Endothelial cell of umbilical vein (primary cell): ENCODE measurements at regions not wholly inside any gene's neighbourhood (a gene's known extent, or its start where the extent isn't known, plus 50 kb on each side); places are given as distances from the start of the nearest gene placed in this dataset.
"Not testable (repeated sequence)": the region's sequence is repeated elsewhere in the genome, so short reads cannot be mapped to it uniquely, and the experiment has no call there.

Experiments used
- BruUV-seq: library from RNA; stranded (reverse); fragments of 400-500 nt; replicated peaks from 2 replicates; lab custom pipeline; 2021; lab: Mats Ljungman, UMichigan
- CTCF ChIA-PET: fragments of 300-600, 350-600 bp; sonication (Branson Sonifier 250); formaldehyde crosslinking; loops from one replicate; lab custom pipeline; 2021; ENCODE audit warnings: antibody characterized with exemption, inconsistent platforms; lab: Charles Lee
- POLR2A ChIA-PET: fragments of 300-600, 350-600 bp; sonication (Branson Sonifier 250); formaldehyde crosslinking; loops from one replicate; lab custom pipeline; 2021; ENCODE audit warnings: antibody characterized with exemption, inconsistent platforms; lab: Charles Lee
- DNase-seq: peaks from one replicate; pipeline ENCODE4 v3.0.0-alpha.2; 2011; ENCODE audit warnings: low read depth, low spot score
- FAIRE-seq: peaks from 2 replicates; lab custom pipeline; 2011; peaks lifted over from hg19 to GRCh38; lab: Jason Lieb, UNC
- H2AFZ ChIP-seq: 2 replicates; pipeline ENCODE4 v1.6.0; 2012; ENCODE audit warnings: low read depth, low read length, control low read depth, inconsistent platforms
- H3K27ac ChIP-seq: 2 replicates; pipeline ENCODE4 v1.5.1; 2011; ENCODE audit warnings: low read depth, mild to moderate bottlenecking, control low read depth, low read length, moderate library complexity; ENCODE audit not compliant: insufficient read depth
- H3K27me3 ChIP-seq, 2 experiments: 2 replicates each; pipeline versions ENCODE4 v1.6.0 to v1.6.1; 2011; ENCODE audit warnings: low read length in 2 of 2, mixed read lengths in 1 of 2; ENCODE audit not compliant: control insufficient read depth in 2 of 2, insufficient read depth in 2 of 2
- H3K36me3 ChIP-seq, 2 experiments: 2 replicates in 1 of 2; 3 replicates in 1 of 2; pipeline ENCODE4 v1.5.1; 2011; ENCODE audit warnings: low read length in 2 of 2, mild to moderate bottlenecking in 1 of 2, moderate library complexity in 1 of 2; ENCODE audit not compliant: control insufficient read depth in 2 of 2, insufficient read depth in 2 of 2; ENCODE audit errors: extremely low read depth in 1 of 2
- H3K4me1 ChIP-seq: 3 replicates; pipeline ENCODE4 v1.5.1; 2011; ENCODE audit warnings: mild to moderate bottlenecking, low read length; ENCODE audit not compliant: control insufficient read depth, insufficient read depth; ENCODE audit errors: extremely low read depth
- H3K4me2 ChIP-seq: 2 replicates; pipeline ENCODE4 v1.6.1; 2011; ENCODE audit warnings: low read length, control low read depth, mixed read lengths; ENCODE audit not compliant: insufficient read depth
- H3K4me3 ChIP-seq, 3 experiments: fragments of 200-600 bp in 1 of 3; sonication (generic), shearing (Covaris generic) in 1 of 3; replicated peaks in 1 of 3; 2 replicates each; pipeline ENCODE4 v1.5.1; 2011 to 2016; ENCODE audit warnings: control low read depth in 3 of 3, low read length in 3 of 3, mild to moderate bottlenecking in 2 of 3, inconsistent platforms in 1 of 3, low read depth in 1 of 3, moderate library complexity in 1 of 3; ENCODE audit not compliant: insufficient read depth in 1 of 3
- H3K79me2 ChIP-seq: 2 replicates; pipeline ENCODE4 v1.6.0; 2012; ENCODE audit warnings: low read length, inconsistent platforms; ENCODE audit not compliant: control insufficient read depth, insufficient read depth
- H3K9ac ChIP-seq: replicated peaks from 2 replicates; pipeline ENCODE3; 2011; ENCODE audit warnings: low read length, control low read depth; ENCODE audit not compliant: insufficient read depth; ENCODE audit errors: extremely low read depth
- H3K9me1 ChIP-seq: replicated peaks from 3 replicates; pipeline ENCODE4 v1.6.0; 2011; ENCODE audit warnings: mild to moderate bottlenecking, low read length; ENCODE audit not compliant: control insufficient read depth, insufficient read depth; ENCODE audit errors: extremely low read depth
- H3K9me3 ChIP-seq: replicated peaks from 2 replicates; pipeline ENCODE4 v1.5.1; 2012; ENCODE audit warnings: low read length, inconsistent platforms; ENCODE audit not compliant: control insufficient read depth, insufficient read depth
- H4K20me1 ChIP-seq: replicated peaks from 2 replicates; pipeline ENCODE3; 2011; ENCODE audit warnings: mild to moderate bottlenecking, low read length; ENCODE audit not compliant: control insufficient read depth, insufficient read depth; ENCODE audit errors: extremely low read depth
- CTCF ChIP-seq, 2 donors: IDR thresholded peaks; 1 replicate in 1 of 2; 2 replicates in 1 of 2; pipeline ENCODE4 v1.5.1; 2011; ENCODE audit warnings: low read length in 2 of 2, mild to moderate bottlenecking in 2 of 2, moderate library complexity in 2 of 2, control low read depth in 1 of 2, inconsistent platforms in 1 of 2, low read depth in 1 of 2; ENCODE audit not compliant: insufficient read depth in 1 of 2; ENCODE audit errors: extremely low read depth in 1 of 2
- EZH2 ChIP-seq: IDR thresholded peaks from 2 replicates; pipeline ENCODE4 v1.6.1; 2012; ENCODE audit warnings: borderline replicate concordance, low read depth, mild to moderate bottlenecking, moderate library complexity, low read length, inconsistent platforms; ENCODE audit not compliant: severe bottlenecking
- FOS ChIP-seq: IDR thresholded peaks from 2 replicates; pipeline ENCODE4 v1.6.1; 2011; ENCODE audit warnings: mild to moderate bottlenecking, low read length, moderate library complexity, borderline replicate concordance; ENCODE audit not compliant: insufficient read depth
- GATA2 ChIP-seq: IDR thresholded peaks from 2 replicates; pipeline ENCODE4 v1.7.0; 2011; ENCODE audit warnings: low read depth, mild to moderate bottlenecking, moderate library complexity, mixed read lengths, low read length; ENCODE audit not compliant: insufficient read length, insufficient read depth
- JUN ChIP-seq: IDR thresholded peaks from 2 replicates; pipeline ENCODE4 v1.6.1; 2011; ENCODE audit warnings: borderline replicate concordance, low read depth; ENCODE audit not compliant: insufficient read length, insufficient read depth
- MAX ChIP-seq: IDR thresholded peaks from 2 replicates; pipeline ENCODE4 v1.6.1; 2011; ENCODE audit not compliant: insufficient read depth, insufficient read length
- MYC ChIP-seq: IDR thresholded peaks from one replicate; pipeline ENCODE4 v1.6.1; 2011; ENCODE audit warnings: mild to moderate bottlenecking, low read depth, low read length
- POLR2A ChIP-seq: IDR thresholded peaks from 2 replicates; pipeline ENCODE4 v1.6.1; 2012; ENCODE audit warnings: low read depth, mild to moderate bottlenecking, control low read depth, low read length
- POLR2AphosphoS5 ChIP-seq: IDR thresholded peaks from 2 replicates; pipeline ENCODE4 v1.6.1; 2012; ENCODE audit warnings: low read depth, mild to moderate bottlenecking, control low read depth, low read length, moderate library complexity; ENCODE audit not compliant: insufficient read depth
- dilution Hi-C: fragments of 300-500 bp; cut with MboI; formaldehyde crosslinking; loops from one replicate; pipeline ENCODE4 v1.15.0; 2019; ENCODE audit warnings: low sequenced_read_pairs; ENCODE audit not compliant: extremely low pct_ligation_motif_present
- intact Hi-C: fragments of 100-400 bp; cut with micrococcal nuclease; formaldehyde crosslinking; loops from one replicate; pipeline ENCODE4 v1.10.0; 2022

GRCh38 chr4:188665491-188666457 is 526.5 kb downstream of the TRIML1 start:
- Histone ChIP-seq H3K36me3 (no peaks in the 10 kb centered on the region), H3K27ac (no peak overlapping the region), H3K4me1 (no peaks in the 10 kb centered on the region), H3K9me3 (no peaks in the 10 kb centered on the region), H3K27me3 (no peaks in the 10 kb centered on the region), H4K20me1 (no peaks in the 10 kb centered on the region), H3K4me2 (no peak overlapping the region), H3K4me3 (no peak overlapping the region), H3K9ac (no peak overlapping the region), H3K79me2 (no peaks in the 10 kb centered on the region), H3K9me1 (no peaks in the 10 kb centered on the region), H2AFZ (no peak overlapping the region)
- FAIRE-seq: no peak
- no peak for TF ChIP-seq MAX
- no peak for TF ChIP-seq FOS
- TF ChIP-seq CTCF (IDR thresholded peaks at IDR 0.05; ENCODE audit: extremely low read depth in 1 of 2, insufficient read depth in 1 of 2, low read depth in 1 of 2, low read length in 2 of 2): no peak
- no peak for TF ChIP-seq POLR2A
- TF ChIP-seq GATA2: no peak
- TF ChIP-seq EZH2: no peak
- TF ChIP-seq POLR2AphosphoS5: no peak
- no peak for TF ChIP-seq JUN
- no peak for TF ChIP-seq MYC
- POLR2A ChIA-PET: no interaction called here
- intact Hi-C loops (no loop called here), dilution Hi-C loops (no loop called here)
- no TSS peak for BruUV-seq
- no peak for DNase-seq
- CTCF ChIA-PET: no interaction called here

- H3K36me3 ChIP-seq, H3K79me2 ChIP-seq, FAIRE-seq, H3K9ac ChIP-seq, H3K4me2 ChIP-seq, intact Hi-C loops, H3K9me1 ChIP-seq, H3K27ac ChIP-seq, CTCF ChIA-PET, H2AFZ ChIP-seq, H3K27me3 ChIP-seq, dilution Hi-C loops, DNase-seq, POLR2A ChIA-PET, H4K20me1 ChIP-seq, H3K4me1 ChIP-seq, H3K9me3 ChIP-seq, BruUV-seq, H3K4me3 ChIP-seq: not testable (repeated sequence)
Measured at GRCh38 chr4:188678691-188679090, 539.5 kb downstream of the TRIML1 start.
